ENCODE measurements at regions not wholly inside any gene's neighbourhood (a gene's known extent, or its start where the extent isn't known, plus 50 kb on each side); places are given as distances from the start of the nearest gene placed in this dataset.
A peak's percentile ranks its signal among the peaks of the same experiment; 100 is the strongest.
"Not testable (repeated sequence)": the region's sequence is repeated elsewhere in the genome, so short reads cannot be mapped to it uniquely, and the experiment has no call there.

GRCh38 chr7:93739424-93739823, 151.1 kb downstream of the TFPI2 start:
- DNase-seq, result no peak

DNA sequence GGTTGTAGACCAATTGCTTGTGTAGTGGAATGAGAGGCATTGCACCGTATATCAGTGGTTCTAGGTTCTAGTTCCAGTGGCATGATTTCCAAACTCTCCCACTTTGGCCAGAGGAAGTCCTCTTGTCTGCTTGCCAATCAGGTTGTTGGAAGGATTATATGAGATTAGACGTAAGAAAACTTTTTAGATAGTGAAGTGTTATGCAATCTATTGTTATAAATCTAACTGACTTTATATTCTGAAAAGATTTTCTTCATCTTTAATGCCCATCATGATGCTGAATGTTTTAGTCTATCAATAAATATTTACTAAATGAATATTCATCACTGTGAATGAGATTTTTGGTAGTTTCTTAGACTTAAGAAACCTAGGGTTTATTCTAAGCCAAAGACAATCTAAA, 152.6 kb downstream of the TFPI2 start:
- no peak for DNase-seq

DNA sequence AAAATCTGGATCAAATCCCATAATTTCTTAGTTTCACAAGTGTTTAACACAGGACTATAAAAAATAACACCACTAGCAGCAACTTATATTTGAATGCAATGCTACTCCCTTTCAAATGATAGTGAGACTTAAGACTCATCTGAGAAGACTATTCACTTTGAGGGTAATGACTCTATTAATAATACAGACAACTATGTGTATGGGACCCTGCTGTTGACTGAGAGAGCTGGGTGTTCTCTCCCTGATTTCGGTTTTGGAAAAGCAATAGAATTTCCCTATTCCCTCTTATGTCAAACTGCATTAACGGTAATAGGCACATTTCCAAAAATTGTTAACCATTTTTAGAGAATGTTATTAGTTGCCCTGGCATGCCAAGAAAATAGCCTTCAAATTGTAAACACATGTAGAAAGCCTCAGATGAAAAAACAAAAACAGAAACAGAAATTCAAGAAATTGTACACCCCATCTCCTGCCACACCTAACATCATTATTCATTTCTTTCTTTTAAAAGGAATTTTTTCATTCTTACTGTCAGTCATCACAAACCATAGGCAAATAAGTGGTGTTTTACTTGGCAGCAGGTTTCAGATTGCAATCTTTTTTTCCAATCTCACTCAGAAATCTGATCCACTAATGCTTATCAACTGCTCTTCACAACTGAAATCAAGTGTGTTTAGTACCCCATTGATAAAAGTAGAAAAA, 153.7 kb downstream of the TFPI2 start:
- no peak for DNase-seq

DNA sequence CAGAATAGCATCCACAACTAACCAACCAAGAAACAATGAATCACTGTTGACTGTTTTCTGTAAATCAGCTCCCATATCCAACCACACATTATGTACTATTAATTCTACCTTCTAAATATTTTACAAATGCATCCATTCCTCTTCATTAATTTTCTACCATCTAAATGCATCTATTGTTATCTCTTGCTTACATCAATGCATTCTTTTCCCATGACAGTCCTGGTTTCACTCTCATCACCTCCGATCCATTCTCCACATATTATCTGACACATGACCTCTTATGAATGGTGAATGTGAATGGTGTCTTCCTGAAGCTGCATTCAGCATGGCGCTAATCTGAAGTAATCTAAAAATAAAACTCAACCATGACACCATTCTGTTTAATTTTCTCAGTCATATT, 153.8 kb upstream of the CALCR start:
- DNase-seq, result no peak

DNA sequence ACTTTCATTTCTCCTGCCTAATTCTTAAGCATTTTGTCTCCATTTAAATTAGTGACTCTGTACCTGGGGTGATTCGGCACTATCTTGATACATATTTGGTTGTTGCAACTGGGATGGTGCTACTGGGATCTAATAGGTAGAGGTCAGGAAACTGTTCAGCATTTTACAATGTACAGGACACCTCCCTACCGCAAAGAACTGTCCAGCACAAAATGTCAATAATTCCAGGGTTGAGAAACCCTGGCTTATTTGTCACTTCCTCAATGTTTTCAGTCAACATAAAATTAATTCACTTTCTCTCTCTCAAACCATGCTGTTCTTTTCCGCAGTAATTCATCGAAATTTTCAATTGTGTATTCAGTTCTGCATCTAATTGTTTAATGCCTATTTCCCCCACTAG, 151.4 kb upstream of the CALCR start:
- no peak for DNase-seq

DNA sequence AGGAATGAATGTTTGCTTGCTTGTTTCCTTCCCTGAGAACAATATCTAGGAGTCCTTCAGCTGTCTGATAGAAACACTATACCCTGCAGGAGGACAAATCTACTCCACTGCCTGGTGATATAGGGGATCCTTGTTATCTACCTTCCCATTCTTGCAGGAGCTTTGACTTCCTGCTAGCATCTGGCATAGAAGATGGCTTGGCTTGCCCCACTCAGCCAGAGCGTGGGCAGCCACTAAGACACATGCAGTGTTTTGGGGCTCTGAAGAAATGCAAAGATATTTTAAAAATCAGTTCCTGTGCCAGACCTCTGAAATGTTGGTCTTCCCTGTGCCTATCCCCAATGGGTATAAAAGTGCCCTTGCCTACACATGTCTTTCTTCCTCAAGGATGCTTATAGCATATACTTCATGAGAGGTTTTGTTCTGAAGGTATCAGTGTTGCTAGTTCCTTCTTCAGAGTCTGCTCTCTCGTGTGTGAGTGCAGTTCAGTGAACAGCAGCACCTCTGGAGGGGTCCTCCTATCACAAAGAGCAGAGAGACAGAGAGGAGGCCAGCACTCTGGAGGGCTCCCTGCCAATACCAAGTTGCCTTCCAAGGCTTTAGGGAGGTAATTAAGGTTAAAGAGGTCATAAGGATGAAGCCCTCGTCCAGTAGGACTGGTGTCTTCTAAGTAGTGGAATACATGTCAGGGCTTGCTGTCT, 149.1 kb upstream of the CALCR start:
- DNase-seq, result no peak

DNA sequence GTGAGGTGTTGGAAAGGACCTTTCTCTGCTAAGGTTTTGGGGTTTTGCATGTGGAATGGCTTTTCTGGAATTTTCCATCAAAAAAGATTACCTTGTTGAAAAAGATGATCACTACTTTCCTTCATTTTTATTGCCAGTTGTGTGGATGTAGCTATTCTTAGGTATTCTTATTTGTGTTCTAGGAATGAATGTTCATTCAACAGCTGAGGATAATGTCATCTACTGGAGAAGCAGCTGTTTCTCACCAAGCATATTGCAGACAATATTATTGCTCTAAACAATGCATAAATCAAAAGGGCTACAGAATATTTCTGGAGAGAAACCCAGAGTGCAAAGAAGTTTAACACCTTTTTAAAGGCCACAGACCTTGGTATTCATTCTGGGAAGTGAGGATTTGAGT, 145.6 kb upstream of the CALCR start:
- DNase-seq, result peak in 1 of 3 experiments; percentile 24

DNA sequence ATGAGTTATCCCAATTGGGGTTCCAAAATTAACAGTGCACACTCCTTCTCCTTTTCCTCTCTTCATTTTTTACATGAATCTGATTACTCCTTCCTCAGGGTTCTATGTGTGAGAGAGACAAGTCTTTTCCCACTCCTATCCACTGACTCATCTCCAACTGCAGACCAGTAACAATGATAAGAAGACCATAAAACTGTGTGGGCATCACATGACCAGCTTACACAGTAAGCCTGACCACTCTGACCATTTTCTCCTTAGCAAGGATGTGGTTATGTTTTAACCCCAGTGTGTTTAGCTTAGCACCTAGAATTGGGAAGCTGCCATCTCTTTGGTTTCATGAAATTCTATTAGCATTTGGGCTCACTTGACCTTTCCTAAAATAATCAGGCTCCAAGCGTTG, 145.0 kb upstream of the CALCR start:
- no peak for DNase-seq

- no peak for DNase-seq
These were observed 142.8 kb upstream of the CALCR start for GRCh38 chr7:93717217-93717900.

DNA sequence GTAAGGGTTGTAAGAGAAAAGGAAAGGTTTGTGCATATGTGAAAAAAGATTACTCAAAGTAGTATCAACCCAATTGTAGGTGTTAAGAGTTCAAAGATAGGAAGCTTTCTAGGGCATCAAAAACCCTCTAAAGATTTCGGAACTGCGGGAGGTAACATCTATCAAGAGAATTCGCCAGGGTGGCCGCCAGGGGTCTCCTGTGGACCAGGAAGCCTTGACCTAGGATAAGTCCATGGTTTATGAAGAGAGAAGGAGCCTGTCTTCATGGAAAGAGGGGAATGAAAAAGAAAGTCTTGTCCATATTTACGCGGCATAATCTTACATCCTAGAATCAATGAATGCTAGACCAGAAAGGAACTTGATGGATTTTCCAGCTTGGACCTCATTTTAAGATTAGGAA, 140.7 kb upstream of the CALCR start:
- DNase-seq, result no peak

- DNase-seq, result no peak
These were observed 137.4 kb upstream of the CALCR start for GRCh38 chr7:93711926-93712325.

DNA sequence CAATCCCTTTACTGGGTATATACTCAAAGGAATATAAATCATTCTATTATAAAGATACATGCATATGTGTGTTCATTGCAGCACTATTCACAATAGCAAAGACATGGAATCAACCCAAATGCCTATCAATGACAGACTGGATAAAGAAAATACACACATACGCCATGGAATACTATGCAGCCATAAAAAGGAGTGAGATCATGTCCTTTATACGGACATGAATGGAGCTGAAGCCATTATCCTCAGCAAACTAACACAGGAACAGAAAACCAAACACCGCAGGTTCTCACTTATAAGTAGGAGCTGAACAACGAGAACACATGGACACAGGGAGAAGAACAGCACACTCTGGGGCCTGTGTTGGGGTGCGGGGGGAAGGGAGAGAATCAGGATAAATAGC, 133.7 kb upstream of the CALCR start:
- DNase-seq, result not testable (repeated sequence)

GRCh38 chr7:93707249-93707648, 132.7 kb upstream of the CALCR start:
- no peak for DNase-seq

DNA sequence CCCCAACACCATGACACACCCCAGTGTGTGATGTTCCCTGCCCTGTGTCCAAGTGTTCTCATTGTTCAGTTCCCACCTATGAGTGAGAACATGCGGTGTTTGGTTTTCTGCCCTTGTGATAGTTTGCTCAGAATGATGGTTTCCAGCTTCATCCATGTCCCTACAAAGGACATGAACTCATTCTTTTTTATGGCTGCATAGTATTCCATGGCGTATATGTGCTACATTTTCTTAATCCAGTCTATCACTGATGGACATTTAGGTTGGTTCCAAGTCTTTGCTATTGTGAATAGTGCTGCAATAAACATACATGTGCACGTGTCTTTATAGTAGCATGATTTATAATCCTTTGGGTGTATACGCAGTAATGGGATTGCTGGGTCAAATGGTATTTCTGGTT, 131.6 kb upstream of the CALCR start:
- not testable (repeated sequence) for DNase-seq

DNA sequence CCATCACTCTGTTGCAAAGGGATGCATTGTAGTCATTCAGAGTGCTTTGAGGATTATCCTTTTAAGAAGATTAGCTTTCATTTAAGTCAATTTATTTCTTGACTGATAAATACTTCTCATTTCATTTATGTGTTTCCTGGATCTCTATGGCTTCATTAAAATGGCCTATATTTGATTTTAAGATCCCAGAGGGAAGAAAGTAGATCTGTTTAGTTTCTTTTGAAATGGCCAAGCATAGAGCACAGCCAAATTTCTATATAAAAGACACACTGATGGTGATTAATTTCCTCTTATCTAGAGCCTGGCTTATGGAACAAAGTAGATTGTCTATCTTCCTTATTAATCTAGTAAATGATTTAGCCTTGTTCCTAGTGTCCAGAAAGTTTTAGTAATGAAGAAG, 129.7 kb upstream of the CALCR start:
- DNase-seq, result no peak

- no peak for DNase-seq
These were observed 123.4 kb upstream of the CALCR start for GRCh38 chr7:93697901-93698300.

- DNase-seq, result no peak
These were observed 119.3 kb upstream of the CALCR start for GRCh38 chr7:93693796-93694195.

DNA sequence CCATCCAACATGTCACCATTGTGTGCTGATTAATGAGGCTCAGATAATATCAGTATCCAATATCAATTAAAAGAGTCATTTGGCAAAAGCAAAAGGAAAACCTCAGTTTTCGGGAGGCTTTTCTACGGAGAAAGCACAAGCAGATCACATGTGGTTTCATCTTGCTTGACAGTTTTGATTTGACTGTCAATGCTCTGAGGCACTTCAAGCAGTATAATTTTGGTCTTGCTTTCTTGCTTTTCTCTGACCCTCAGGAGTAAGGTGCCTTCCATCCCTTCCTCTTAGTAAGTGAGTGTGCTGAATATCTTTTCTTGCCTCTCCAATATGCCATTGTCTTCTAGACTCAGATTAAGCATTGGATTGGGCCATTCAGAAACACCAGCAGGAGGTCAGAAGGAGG, 115.5 kb upstream of the CALCR start:
- peak in 1 of 3 experiments; percentile 42 for DNase-seq

GRCh38 chr7:93678185-93678584, 103.7 kb upstream of the CALCR start:
- DNase-seq, result no peak

DNA sequence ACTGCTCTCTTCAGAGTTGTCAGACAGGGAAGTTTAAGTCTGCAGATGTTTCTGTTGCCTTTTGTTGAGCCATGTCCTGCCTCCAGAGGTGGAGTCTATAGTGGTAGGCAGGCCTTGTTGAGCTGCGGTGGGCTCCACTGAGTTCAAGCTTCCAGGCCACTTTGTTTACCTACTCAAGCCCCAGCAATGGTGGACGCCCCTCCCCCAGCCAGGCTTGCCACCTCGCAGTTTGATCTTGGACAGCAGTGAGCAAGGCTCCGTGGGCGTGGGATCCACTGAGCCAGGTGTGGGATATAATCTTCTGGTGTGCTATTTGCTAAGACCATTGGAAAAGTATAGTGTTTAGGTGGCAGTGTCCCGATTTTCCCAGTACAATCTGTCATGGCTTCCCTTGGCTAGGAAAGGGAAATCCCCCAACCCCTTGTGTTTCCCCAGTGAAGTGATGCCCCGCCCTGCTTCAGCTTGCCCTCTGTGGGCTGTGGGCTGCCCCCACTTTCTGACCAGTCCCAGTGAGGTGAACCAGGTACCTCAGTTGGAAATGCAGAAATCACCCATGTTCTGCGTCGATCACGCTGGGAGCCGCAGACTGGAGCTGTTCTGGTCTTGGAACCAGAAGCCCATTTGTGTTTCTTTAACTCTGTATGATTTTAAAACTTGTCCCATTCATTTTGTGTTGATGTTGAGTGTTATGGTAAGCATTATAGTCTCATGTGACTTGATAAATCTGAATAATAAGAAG, 89.2 kb upstream of the CALCR start:
- DNase-seq, result no peak

DNA sequence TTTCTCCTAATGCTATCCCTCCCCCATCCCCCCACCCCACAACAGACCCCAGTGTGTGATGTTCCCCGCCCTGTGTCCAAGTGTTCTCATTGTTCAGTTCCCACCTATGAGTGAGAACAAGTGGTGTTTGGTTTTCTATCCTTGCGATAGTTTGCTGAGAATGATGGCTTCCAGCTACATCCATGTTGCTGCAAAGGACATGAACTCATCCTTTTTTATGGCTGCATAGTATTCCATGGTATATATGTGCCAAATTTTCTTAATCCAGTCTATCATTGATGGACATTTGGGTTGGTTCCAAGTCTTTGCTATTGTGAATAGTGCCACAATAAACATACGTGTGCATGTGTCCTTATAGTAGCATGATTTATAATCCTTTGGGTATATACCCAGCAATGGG, 83.6 kb upstream of the CALCR start:
- DNase-seq, result not testable (repeated sequence)

GRCh38 chr7:93651603-93652159, 77.2 kb upstream of the CALCR start:
- no peak for DNase-seq

- DNase-seq, result no peak
These were observed 72.0 kb upstream of the CALCR start for GRCh38 chr7:93646538-93646937.

All from NCI-H1417 (cell line).